GM19043 (cell line): ENCODE measurements at regions not wholly inside any gene's neighbourhood (a gene's known extent, or its start where the extent isn't known, plus 50 kb on each side); places are given as distances from the start of the nearest gene placed in this dataset.
A peak's percentile ranks its signal among the peaks of the same experiment; 100 is the strongest.
"Not testable (repeated sequence)": the region's sequence is repeated elsewhere in the genome, so short reads cannot be mapped to it uniquely, and the experiment has no call there.

Experiments used
- ATAC-seq: cut with Tn5 transposase; IDR thresholded peaks from one replicate; pipeline ENCODE4 v1.9.1; 2021; ENCODE audit warnings: low read depth; ENCODE audit not compliant: unreplicated experiment

DNA sequence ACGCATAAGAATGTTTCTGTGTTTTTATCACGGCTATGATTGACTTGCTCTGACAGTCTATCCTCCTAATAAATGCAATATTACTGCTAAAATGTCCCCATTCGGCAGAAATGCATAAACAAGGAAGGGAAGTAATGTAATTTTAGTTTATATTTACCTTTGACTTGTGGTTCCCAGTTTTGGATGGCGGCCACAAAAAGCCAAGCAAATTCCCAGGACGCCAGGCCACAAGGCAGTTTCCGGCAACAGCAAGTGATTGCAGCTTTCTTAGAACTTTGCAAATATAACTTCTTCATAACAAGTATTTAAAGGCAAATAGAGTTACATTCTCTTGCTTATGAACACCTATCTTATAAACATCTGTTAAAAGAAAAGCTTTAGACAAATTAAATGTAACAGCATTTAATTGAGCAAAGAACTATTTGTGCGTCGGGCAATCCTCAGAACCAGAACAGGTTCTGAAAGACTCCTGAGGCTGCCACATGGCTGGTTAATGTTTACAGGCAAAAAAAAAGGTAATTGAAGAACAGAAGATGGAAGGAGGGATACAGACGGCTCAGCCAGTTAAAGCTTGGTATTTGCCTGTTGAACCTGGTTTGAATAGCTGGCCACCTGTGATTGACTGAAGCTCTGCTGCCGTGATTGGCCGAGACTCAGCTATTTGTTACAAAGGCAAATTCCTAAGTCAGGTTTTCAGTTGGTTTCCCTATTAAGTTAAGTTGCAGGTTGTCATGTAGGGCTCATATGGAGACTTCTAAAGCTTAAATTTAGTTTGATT, 80.8 kb downstream of the C21orf91 start:
- no peak for ATAC-seq

DNA sequence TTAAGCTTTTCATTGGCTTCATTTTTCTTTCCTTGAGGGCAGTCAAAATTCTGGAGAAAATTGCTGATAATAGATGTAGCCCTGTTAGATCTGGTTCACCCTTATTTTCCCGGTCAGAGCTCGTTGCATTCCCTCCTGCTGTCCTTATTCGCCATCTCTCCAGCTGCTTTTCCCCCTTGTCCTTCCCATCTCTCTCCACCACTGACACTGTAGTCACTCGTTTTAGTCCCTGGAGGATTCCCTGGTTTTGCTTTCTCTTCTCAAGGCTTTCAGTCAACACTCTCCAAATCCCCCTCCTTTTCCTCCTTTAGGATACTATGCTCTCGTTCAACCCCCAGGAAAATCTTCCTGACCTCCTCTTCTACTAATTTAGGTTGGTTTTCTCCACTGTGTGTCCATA, 83.1 kb downstream of the C21orf91 start:
- ATAC-seq, result no peak

DNA sequence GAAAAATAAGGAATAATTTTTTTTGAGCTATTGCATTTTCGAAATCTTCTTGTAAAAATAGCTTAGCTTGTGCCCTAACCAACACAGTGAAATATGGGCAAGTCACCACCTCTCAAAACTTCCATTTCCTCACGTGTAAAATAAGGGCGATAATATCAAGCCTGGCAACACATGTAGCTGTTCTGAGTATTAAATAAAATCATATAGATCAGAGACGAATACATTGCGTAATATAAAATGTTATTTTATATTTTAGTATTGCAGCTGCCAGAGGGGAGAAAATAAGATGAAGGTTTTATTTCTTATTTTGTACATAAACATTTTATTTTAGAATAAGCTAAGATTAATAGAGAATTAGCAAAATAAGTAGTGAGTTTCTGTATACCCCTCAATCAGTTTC, 85.9 kb downstream of the C21orf91 start:
- no peak for ATAC-seq

DNA sequence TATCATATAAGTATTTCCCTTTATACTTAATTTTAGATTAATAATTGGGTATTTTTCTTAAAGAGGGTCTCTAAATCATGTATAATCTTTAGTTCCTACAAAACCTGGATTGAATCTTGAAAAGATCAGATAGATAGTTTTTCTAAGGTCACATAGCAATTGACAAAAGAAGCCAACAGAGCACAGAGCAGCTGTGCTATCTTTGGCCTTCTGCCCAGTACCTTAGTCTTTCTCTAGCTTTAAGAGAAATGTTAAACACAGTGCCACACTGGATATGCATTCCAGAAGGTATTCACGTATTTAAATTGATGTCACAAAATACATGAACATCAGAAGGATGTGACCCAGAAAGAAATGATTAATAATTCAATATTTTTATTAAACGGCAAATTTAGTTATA, 86.8 kb downstream of the C21orf91 start:
- no peak for ATAC-seq

GRCh38 chr21:17731554-17731953, 87.6 kb downstream of the C21orf91 start:
- no peak for ATAC-seq

GRCh38 chr21:17730782-17731181, 88.4 kb downstream of the C21orf91 start:
- no peak for ATAC-seq

GRCh38 chr21:17729455-17729854, 89.7 kb downstream of the C21orf91 start:
- no peak for ATAC-seq

GRCh38 chr21:17727361-17727760, 91.8 kb downstream of the C21orf91 start:
- ATAC-seq, result no peak

GRCh38 chr21:17726047-17726829, 92.9 kb downstream of the C21orf91 start:
- ATAC-seq, result no peak

DNA sequence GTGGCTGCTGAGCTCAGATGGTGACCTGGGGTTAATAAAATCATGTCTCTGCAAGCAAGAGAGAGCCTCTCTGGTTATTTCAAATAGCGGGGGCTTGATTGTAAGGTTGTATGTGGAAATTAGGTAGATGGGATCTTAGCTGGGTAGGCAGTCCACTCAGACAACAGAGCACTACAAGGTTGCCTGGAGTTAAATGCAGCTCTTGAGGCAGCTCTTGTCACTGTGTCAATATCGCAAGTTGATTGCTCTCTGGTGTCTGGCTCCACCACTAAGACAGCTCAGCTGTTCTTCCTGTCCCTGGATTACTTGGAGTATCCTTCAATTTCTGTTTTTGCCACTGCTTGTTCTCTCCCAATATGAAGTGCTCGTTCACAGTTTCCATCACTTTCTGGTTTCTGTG, 93.8 kb downstream of the C21orf91 start:
- ATAC-seq, result no peak

- ATAC-seq, result no peak
These were observed 100.2 kb upstream of the BTG3 start for GRCh38 chr21:17712887-17713286.

- no peak for ATAC-seq
These were observed 99.2 kb upstream of the BTG3 start for GRCh38 chr21:17711896-17712295.

- peak; percentile 98 for ATAC-seq
These were observed 96.5 kb upstream of the BTG3 start for GRCh38 chr21:17709266-17709611.

GRCh38 chr21:17708522-17709265, 96.0 kb upstream of the BTG3 start:
- peak; percentile 44 for ATAC-seq

DNA sequence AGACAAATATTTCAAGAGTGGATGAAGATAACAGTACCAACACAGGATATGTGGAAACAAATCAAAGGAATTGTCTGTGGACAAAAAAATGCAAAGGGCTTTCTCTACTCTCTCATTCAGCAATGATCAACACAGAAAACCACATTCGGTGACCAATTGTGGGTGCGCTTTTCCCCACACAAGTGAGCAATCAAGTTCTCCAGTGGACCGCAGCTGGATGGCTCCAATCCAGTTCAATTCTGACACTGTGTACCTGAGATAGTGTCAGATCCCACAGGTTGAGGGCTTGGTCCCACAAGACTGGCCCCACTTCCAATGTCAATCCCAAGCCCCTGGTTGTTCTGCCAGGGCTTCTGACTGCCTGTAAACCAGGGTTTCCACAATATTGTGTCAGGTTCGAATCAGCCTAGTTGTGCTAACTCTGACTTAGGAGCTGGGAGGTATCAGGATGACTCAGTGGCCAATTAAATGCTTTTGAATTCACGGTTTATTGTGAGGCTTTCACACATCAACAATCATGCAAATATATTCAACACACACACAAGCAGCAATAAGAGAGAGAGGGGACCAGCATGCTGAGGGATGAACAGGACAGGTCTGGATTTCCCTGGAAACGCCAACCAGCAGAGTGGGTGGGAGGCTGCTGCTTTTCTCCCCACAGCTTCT, 87.0 kb upstream of the BTG3 start:
- no peak for ATAC-seq

DNA sequence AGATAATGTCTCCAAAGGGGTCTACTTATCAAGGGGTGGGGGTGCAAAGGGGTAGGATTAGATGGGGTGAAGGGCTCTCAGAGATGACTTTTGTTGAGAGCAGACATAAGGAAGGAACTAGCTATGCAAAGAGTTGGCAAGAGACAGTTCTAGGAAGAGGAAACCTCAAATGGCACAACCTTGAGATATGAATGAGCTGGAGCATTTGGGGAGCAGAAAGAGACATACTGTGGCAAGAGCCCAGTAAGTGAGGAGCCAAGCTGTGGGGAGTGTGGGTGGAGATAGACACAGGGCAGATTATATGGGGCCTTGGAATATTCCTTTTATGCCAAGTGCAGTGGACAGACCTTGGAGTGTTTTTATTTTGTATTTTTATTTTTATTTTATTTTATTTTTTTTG, 84.8 kb upstream of the BTG3 start:
- no peak for ATAC-seq

- ATAC-seq, result not testable (repeated sequence)
These were observed 81.7 kb upstream of the BTG3 start for GRCh38 chr21:17694416-17694815.

DNA sequence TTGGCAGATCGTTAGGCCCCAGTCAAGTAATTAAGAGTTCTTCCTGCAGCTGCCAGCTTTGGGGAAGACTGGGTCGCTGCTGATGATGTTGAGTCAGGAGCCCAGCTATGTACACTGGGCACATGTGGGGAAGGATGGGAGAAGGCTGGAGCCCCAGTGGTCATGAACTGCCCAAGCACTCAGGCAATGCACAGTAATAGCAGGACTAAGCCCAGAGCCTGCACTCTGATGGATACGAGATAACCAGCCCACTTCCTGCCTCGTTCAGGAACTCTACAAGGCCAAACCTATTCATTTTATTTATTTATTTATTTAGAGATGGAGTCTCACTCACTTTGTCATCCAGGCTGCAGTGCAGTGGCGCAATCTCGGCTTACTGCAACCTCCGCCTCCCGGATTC, 81.1 kb upstream of the BTG3 start:
- ATAC-seq, result no peak

DNA sequence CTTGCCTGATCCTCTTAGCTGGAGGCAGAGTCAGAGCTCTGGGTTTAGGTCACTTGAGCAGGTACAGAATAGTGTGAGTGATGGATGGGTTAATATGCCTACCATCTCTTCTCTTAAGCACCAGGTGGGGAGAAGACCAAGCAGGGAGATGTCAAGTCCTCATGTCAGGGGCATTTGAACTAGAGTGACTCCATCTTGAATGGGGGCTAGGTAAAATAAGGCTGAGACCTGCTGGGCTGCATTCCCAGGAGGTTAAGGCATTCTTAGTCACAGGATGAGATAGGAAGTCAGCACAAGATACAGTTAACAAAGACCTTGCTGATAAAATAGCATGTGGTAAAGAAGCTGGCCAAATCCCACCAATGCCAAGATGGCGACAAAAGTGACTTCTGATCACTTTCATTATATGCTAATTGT, 77.4 kb upstream of the BTG3 start:
- ATAC-seq, result no peak

DNA sequence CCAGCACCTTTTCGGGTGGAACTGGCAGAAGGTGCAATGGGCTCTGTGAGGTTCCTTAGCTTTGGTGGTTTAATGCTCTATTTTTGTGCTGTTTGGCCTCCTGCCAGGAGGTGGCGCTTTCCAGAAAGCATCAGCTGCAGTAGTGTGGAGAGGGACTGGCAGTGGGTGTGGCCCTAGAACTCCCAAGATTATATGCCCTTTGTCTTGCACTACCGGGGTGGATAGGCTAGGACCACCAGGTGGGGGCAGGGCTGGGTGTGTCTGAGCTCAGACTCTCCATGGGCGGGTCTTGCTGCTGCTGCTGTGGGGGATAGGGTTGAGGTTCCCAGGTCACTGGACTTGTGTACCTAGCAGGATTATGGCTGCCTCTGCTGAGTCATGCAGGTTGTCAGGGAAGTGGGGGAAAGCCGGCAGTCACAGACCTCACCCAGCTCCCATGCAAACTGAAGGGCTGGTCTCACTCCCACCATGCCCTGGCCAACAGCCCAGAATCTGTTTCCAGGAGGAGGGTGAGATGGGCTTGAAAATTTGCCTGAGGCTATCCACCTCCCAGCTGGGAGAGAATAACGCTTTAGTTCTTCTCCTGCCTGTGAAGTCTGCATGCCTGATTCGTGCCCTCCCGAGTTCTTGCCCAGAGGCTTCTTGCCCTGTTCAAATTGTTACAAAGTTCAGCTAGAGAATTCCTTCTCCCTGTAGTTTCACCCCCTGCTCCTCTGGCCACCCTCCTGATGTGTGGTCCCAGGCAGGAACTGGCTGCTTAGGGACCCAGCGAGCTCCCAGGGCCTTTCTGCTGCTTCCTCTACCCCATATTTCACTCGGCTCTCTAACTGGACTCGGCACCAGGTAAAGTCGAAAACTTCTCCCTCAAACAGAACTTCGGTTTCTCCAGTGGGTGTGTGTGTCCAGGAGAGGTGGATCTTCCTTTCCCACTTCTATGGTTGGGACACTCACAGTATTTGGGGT, 76.5 kb upstream of the BTG3 start:
- ATAC-seq, result no peak
